Neural cell (in vitro differentiated cells): ENCODE measurements at regions not wholly inside any gene's neighbourhood (a gene's known extent, or its start where the extent isn't known, plus 50 kb on each side); places are given as distances from the start of the nearest gene placed in this dataset.

Source experiments
- MXI1 ChIP-seq: fragments of 450-650 bp; conservative IDR thresholded peaks from 2 replicates; pipeline ENCODE4 v1.6.1; 2014; ENCODE audit warnings: antibody characterized with exemption, mild to moderate bottlenecking; ENCODE audit not compliant: poor library complexity, severe bottlenecking
- POLR2AphosphoS5 ChIP-seq: IDR thresholded peaks from 2 replicates; pipeline ENCODE4 v1.6.1; 2012
- TAF1 ChIP-seq: IDR thresholded peaks from 2 replicates; pipeline ENCODE4 v1.6.1; 2012; ENCODE audit warnings: low read depth
- TF ChIP-seq, protein P1 (sequence below): fragments of 450-650 bp; IDR thresholded peaks from 2 replicates; pipeline ENCODE4 v1.5.1; 2014; ENCODE audit warnings: antibody characterized with exemption, mild to moderate bottlenecking, moderate library complexity; ENCODE audit not compliant: poor library complexity, severe bottlenecking
- TF ChIP-seq, protein P2 (sequence below): IDR thresholded peaks from 2 replicates; pipeline ENCODE4 v1.6.1; 2012; ENCODE audit warnings: borderline replicate concordance

DNA sequence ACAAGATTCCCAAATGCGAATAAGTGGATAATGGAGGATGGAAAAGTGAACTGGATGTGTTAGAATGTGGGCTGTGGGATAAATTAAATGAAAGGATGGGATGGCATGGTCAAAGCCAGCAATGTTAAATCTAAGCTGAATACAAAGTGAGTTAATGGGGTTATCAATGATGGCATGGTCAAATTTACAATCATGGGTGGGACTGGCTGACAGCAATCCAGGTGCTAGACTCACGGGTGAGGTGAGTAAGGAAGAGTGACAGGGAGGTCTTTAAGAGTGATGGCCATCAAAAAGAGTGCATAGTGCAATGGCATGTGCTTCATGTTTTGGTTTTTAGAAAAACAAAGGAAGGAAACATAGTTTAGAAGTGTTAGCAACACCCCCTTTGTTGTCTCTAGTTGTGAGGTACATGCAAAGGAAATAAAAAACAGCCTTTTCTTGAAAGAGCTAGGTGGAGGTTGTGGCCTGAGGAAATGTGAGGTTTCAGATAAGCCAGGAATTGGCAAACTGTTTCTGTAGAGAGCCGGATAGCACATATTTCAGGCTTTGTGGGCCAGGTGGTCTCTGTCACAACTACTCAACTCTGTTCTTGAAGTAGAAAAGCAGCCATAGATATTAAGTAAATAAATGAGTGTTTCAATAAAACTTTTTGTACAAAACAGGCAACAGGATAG lies 328.7 kb downstream of the RPL10L start:
- TF ChIP-seq, protein P1, sequence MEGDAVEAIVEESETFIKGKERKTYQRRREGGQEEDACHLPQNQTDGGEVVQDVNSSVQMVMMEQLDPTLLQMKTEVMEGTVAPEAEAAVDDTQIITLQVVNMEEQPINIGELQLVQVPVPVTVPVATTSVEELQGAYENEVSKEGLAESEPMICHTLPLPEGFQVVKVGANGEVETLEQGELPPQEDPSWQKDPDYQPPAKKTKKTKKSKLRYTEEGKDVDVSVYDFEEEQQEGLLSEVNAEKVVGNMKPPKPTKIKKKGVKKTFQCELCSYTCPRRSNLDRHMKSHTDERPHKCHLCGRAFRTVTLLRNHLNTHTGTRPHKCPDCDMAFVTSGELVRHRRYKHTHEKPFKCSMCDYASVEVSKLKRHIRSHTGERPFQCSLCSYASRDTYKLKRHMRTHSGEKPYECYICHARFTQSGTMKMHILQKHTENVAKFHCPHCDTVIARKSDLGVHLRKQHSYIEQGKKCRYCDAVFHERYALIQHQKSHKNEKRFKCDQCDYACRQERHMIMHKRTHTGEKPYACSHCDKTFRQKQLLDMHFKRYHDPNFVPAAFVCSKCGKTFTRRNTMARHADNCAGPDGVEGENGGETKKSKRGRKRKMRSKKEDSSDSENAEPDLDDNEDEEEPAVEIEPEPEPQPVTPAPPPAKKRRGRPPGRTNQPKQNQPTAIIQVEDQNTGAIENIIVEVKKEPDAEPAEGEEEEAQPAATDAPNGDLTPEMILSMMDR = no peak
- TF ChIP-seq, protein P2, sequence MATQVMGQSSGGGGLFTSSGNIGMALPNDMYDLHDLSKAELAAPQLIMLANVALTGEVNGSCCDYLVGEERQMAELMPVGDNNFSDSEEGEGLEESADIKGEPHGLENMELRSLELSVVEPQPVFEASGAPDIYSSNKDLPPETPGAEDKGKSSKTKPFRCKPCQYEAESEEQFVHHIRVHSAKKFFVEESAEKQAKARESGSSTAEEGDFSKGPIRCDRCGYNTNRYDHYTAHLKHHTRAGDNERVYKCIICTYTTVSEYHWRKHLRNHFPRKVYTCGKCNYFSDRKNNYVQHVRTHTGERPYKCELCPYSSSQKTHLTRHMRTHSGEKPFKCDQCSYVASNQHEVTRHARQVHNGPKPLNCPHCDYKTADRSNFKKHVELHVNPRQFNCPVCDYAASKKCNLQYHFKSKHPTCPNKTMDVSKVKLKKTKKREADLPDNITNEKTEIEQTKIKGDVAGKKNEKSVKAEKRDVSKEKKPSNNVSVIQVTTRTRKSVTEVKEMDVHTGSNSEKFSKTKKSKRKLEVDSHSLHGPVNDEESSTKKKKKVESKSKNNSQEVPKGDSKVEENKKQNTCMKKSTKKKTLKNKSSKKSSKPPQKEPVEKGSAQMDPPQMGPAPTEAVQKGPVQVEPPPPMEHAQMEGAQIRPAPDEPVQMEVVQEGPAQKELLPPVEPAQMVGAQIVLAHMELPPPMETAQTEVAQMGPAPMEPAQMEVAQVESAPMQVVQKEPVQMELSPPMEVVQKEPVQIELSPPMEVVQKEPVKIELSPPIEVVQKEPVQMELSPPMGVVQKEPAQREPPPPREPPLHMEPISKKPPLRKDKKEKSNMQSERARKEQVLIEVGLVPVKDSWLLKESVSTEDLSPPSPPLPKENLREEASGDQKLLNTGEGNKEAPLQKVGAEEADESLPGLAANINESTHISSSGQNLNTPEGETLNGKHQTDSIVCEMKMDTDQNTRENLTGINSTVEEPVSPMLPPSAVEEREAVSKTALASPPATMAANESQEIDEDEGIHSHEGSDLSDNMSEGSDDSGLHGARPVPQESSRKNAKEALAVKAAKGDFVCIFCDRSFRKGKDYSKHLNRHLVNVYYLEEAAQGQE = no peak
- TF ChIP-seq TAF1 (no peak), MXI1 (no peak), POLR2AphosphoS5 (no peak)
